ENCODE measurements at regions not wholly inside any gene's neighbourhood (a gene's known extent, or its start where the extent isn't known, plus 50 kb on each side); places are given as distances from the start of the nearest gene placed in this dataset.

GRCh38 chr4:157961229-157961990, 211.4 kb downstream of the GASK1B start:
- DNase-seq = no peak

- DNase-seq = no peak
These were observed 214.9 kb downstream of the GASK1B start for GRCh38 chr4:157957905-157958304.

GRCh38 chr4:157942017-157942416, 230.8 kb downstream of the GASK1B start:
- no peak for DNase-seq

- DNase-seq = no peak
These were observed 238.7 kb downstream of the GASK1B start for GRCh38 chr4:157934151-157934550.

- DNase-seq = no peak
These were observed 239.9 kb downstream of the GASK1B start for GRCh38 chr4:157932936-157933335.

- no peak for DNase-seq
These were observed 243.3 kb downstream of the GASK1B start for GRCh38 chr4:157929486-157929885.

GRCh38 chr4:157918036-157918832, 254.6 kb downstream of the GASK1B start:
- no peak for DNase-seq

GRCh38 chr4:157912212-157912611, 260.6 kb downstream of the GASK1B start:
- DNase-seq = no peak

- no peak for DNase-seq
These were observed 261.2 kb downstream of the GASK1B start for GRCh38 chr4:157911662-157912061.

GRCh38 chr4:157908691-157909090, 264.1 kb downstream of the GASK1B start:
- DNase-seq = no peak

GRCh38 chr4:157908031-157908430, 264.8 kb downstream of the GASK1B start:
- no peak for DNase-seq

- no peak for DNase-seq
These were observed 265.4 kb downstream of the GASK1B start for GRCh38 chr4:157907226-157907946.

GRCh38 chr4:157898836-157899605, 273.8 kb downstream of the GASK1B start:
- DNase-seq = no peak

GRCh38 chr4:157897855-157898370, 274.9 kb downstream of the GASK1B start:
- DNase-seq = no peak

GRCh38 chr4:157896726-157897125, 276.1 kb downstream of the GASK1B start:
- DNase-seq = no peak

- no peak for DNase-seq
These were observed 277.6 kb downstream of the GASK1B start for GRCh38 chr4:157895205-157895604.

GRCh38 chr4:157889788-157890187, 283.0 kb downstream of the GASK1B start:
- no peak for DNase-seq

- DNase-seq = no peak
These were observed 284.5 kb downstream of the GASK1B start for GRCh38 chr4:157888281-157888680.

- no peak for DNase-seq
These were observed 285.5 kb downstream of the GASK1B start for GRCh38 chr4:157887316-157887715.

GRCh38 chr4:157886645-157887044, 286.2 kb downstream of the GASK1B start:
- no peak for DNase-seq

- DNase-seq = no peak
These were observed 287.0 kb downstream of the GASK1B start for GRCh38 chr4:157885811-157886210.

GRCh38 chr4:157882901-157883300, 289.9 kb downstream of the GASK1B start:
- DNase-seq = no peak

- DNase-seq = no peak
These were observed 292.1 kb downstream of the GASK1B start for GRCh38 chr4:157880761-157881160.

All from Kasumi-1 (cell line).